Mesenchymal stem cell (in vitro differentiated cells and primary cell): ENCODE measurements at regions not wholly inside any gene's neighbourhood (a gene's known extent, or its start where the extent isn't known, plus 50 kb on each side); places are given as distances from the start of the nearest gene placed in this dataset.
"Not testable (repeated sequence)": the region's sequence is repeated elsewhere in the genome, so short reads cannot be mapped to it uniquely, and the experiment has no call there.

Experiments
- DNase-seq: peaks from one replicate; pipeline ENCODE4 v3.0.0-alpha.2; 2013
- H2AFZ ChIP-seq: one replicate; pipeline ENCODE4 v1.6.1; 2013; ENCODE audit warnings: low read depth, mild to moderate bottlenecking, control low read depth, inconsistent platforms, low read length, moderate library complexity
- H2AK5ac ChIP-seq: 2 replicates; pipeline ENCODE4 v1.6.1; 2013; ENCODE audit warnings: low read length, moderate library complexity, mild to moderate bottlenecking, inconsistent platforms; ENCODE audit not compliant: severe bottlenecking
- H2BK120ac ChIP-seq: one replicate; pipeline ENCODE4 v1.6.1; 2013; ENCODE audit warnings: low read depth, mild to moderate bottlenecking, inconsistent platforms, low read length, moderate library complexity
- H2BK12ac ChIP-seq, 2 experiments: one replicate each; pipeline ENCODE4 v1.6.1; 2013; ENCODE audit warnings: inconsistent platforms in 2 of 2, low read length in 2 of 2, mild to moderate bottlenecking in 2 of 2, moderate library complexity in 2 of 2, control low read depth in 1 of 2
- H2BK15ac ChIP-seq: one replicate; pipeline ENCODE4 v1.6.1; 2013; ENCODE audit warnings: mild to moderate bottlenecking, low read depth, inconsistent platforms; ENCODE audit not compliant: poor library complexity, severe bottlenecking
- H2BK5ac ChIP-seq: 2 replicates; pipeline ENCODE4 v1.6.1; 2013; ENCODE audit warnings: low read depth, mild to moderate bottlenecking, low read length, control low read depth, inconsistent platforms; ENCODE audit not compliant: poor library complexity, severe bottlenecking
- H3K14ac ChIP-seq, 2 experiments: one replicate each; pipeline ENCODE4 v1.6.1; 2013; ENCODE audit warnings: inconsistent platforms in 2 of 2, low read length in 2 of 2, control low read depth in 1 of 2, mild to moderate bottlenecking in 1 of 2, moderate library complexity in 1 of 2
- H3K18ac ChIP-seq, 2 experiments: one replicate each; pipeline ENCODE4 v1.6.1; 2013; ENCODE audit warnings: inconsistent platforms in 2 of 2, low read length in 2 of 2, control low read depth in 1 of 2, low read depth in 1 of 2, mild to moderate bottlenecking in 1 of 2
- H3K23ac ChIP-seq, 2 experiments: one replicate each; pipeline ENCODE4 v1.6.1; 2013; ENCODE audit warnings: inconsistent platforms in 2 of 2, low read length in 2 of 2, mild to moderate bottlenecking in 2 of 2, moderate library complexity in 2 of 2, control low read depth in 1 of 2
- H3K27ac ChIP-seq: 2 replicates; pipeline ENCODE4 v1.5.1; 2013; ENCODE audit warnings: mild to moderate bottlenecking, moderate library complexity, low read length, control low read depth, inconsistent platforms; ENCODE audit not compliant: poor library complexity, severe bottlenecking
- H3K27me3 ChIP-seq, 2 experiments: 2 replicates each; pipeline versions ENCODE4 v1.6.1 to v1.7.0; 2013; ENCODE audit warnings: low read length in 2 of 2, mild to moderate bottlenecking in 2 of 2, moderate library complexity in 2 of 2, control low read depth in 1 of 2, inconsistent platforms in 1 of 2; ENCODE audit not compliant: control insufficient read depth in 1 of 2, insufficient read depth in 1 of 2
- H3K36me3 ChIP-seq, 2 experiments: 2 replicates each; pipeline versions ENCODE4 v1.6.1 to v1.7.0; 2013; ENCODE audit warnings: low read length in 2 of 2, control low read depth in 1 of 2, inconsistent platforms in 1 of 2, low read depth in 1 of 2, mild to moderate bottlenecking in 1 of 2; ENCODE audit not compliant: insufficient read depth in 2 of 2, control insufficient read depth in 1 of 2
- H3K4ac ChIP-seq, 2 experiments: one replicate each; pipeline ENCODE4 v1.6.1; 2013; ENCODE audit warnings: inconsistent platforms in 2 of 2, low read length in 2 of 2, mild to moderate bottlenecking in 2 of 2, moderate library complexity in 2 of 2, control low read depth in 1 of 2, low read depth in 1 of 2
- H3K4me1 ChIP-seq: 2 replicates; pipeline ENCODE4 v1.6.1; 2013; ENCODE audit warnings: low read depth, low read length, control low read depth; ENCODE audit not compliant: control insufficient read depth, insufficient read depth
- H3K4me2 ChIP-seq: 2 replicates; pipeline ENCODE4 v1.6.1; 2013; ENCODE audit warnings: low read length, mild to moderate bottlenecking, inconsistent platforms; ENCODE audit not compliant: poor library complexity, severe bottlenecking
- H3K4me3 ChIP-seq, 2 experiments: 2 replicates each; pipeline versions ENCODE4 v1.5.1 to v1.7.0; 2013; ENCODE audit warnings: low read length in 2 of 2, mild to moderate bottlenecking in 2 of 2, control low read depth in 1 of 2, low read depth in 1 of 2; ENCODE audit not compliant: insufficient read depth in 1 of 2
- H3K79me1 ChIP-seq: replicated peaks from 2 replicates; pipeline ENCODE4 v1.6.1; 2013; ENCODE audit warnings: mild to moderate bottlenecking, control low read depth, low read length, inconsistent platforms; ENCODE audit not compliant: poor library complexity, severe bottlenecking
- H3K9ac ChIP-seq: 2 replicates; pipeline ENCODE4 v1.7.0; 2013; ENCODE audit warnings: mild to moderate bottlenecking, low read length, moderate library complexity
- H3K9me3 ChIP-seq: 2 replicates; pipeline ENCODE4 v1.7.0; 2013; ENCODE audit warnings: mild to moderate bottlenecking, low read length; ENCODE audit not compliant: control insufficient read depth
- H4K8ac ChIP-seq: one replicate; pipeline ENCODE4 v1.6.1; 2013; ENCODE audit warnings: inconsistent platforms, mild to moderate bottlenecking, low read length, moderate library complexity
- H4K91ac ChIP-seq: one replicate; pipeline ENCODE4 v1.6.1; 2013; ENCODE audit warnings: mild to moderate bottlenecking, low read length, inconsistent platforms
- WGBS: methylation state at CpG from one replicate; pipeline ENCODE4 v1.1.7; 2013; ENCODE audit warnings: mixed read lengths; 5-methylcytosine and 5-hydroxymethylcytosine counted together

DNA sequence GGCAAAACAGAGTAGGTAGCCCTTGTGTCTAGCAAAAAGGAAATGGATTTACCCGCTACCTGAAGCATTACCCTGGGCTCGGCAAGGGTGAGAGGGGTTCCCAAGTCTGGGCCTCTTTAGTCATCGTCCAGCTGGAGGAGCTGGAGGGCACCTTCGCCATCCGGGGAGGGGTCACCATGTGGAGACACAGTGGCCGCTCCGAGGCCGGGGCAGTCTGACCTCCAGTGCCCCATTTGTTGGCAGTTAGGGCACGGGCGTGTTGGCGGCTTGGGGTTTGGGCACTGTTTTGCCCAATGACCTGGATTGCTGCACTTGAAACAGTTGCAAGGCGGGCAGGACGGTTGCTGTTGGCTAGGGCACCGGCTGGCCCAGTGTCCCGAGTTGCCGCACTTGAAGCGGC, 581.8 kb downstream of the SUCLG1 start:
- H3K36me3 ChIP-seq, H2BK12ac ChIP-seq, H3K4me1 ChIP-seq, H3K79me1 ChIP-seq, H3K27me3 ChIP-seq, H2BK120ac ChIP-seq, H2AK5ac ChIP-seq, H3K4ac ChIP-seq, H3K23ac ChIP-seq, H3K4me2 ChIP-seq, H3K9ac ChIP-seq, H3K14ac ChIP-seq, H3K4me3 ChIP-seq, H2AFZ ChIP-seq, DNase-seq, H4K91ac ChIP-seq, H3K9me3 ChIP-seq, H2BK15ac ChIP-seq, H4K8ac ChIP-seq, H3K27ac ChIP-seq, H3K18ac ChIP-seq, H2BK5ac ChIP-seq: not testable (repeated sequence)
- WGBS, result 84% methylated on average over 17 of the region's 17 CpGs

DNA sequence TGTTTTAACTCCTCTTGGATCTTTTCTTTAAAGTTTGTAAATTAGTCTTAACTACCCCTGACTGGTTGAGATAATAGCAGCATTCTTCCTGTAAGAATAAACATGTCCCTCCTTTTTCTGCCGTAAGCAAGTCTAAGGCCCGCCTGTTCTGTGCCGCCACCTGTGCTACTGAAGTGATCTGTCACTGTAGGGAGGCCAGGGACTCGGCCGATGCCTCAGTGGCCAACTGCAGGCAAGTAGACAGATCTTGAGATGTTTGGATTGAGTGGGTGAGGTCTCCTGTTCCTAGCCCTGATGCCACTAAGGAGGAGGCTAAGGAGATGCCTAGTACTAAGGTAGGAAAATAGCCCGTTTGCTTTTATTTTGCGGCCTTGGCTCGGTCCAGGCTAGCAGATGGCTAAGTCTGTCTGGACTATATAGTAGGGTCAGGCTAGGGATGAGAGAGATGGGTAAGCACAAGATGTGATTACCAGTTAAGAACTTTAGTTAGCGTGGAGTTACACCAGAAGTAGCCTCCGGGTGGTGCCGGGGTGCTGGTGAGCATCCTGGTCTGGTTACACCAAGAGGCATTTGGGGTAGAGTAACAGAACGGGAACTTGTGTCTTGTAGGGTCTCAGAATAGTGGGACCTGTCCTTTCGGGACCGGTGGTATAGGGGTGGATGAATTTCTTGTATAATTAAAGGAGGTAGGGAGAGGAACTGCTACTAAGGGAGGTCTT, 584.2 kb downstream of the SUCLG1 start:
- Histone ChIP-seq H2BK12ac (no peak overlapping the region), H2BK5ac (no peak overlapping the region), H3K23ac (no peak overlapping the region), H3K27ac (no peak overlapping the region), H3K79me1 (no peaks in the 10 kb centered on the region), H2BK15ac (no peak overlapping the region), H3K9ac (no peak overlapping the region), H2BK120ac (no peak overlapping the region), H2AFZ (no peak overlapping the region), H4K8ac (no peak overlapping the region), H3K4me2 (no peak overlapping the region), H3K18ac (no peak overlapping the region), H3K4ac (no peak overlapping the region), H4K91ac (no peak overlapping the region), H3K9me3 (peaks cover 3% of the 10 kb centered on the region), H3K4me1 (no peaks in the 10 kb centered on the region), H2AK5ac (no peak overlapping the region), H3K27me3 (no peaks in the 10 kb centered on the region), H3K36me3 (no peaks in the 10 kb centered on the region), H3K4me3 (no peak overlapping the region), H3K14ac (no peak overlapping the region)
- no peak for DNase-seq
- 88% methylated on average over 14 of the region's 14 CpGs for WGBS

DNA sequence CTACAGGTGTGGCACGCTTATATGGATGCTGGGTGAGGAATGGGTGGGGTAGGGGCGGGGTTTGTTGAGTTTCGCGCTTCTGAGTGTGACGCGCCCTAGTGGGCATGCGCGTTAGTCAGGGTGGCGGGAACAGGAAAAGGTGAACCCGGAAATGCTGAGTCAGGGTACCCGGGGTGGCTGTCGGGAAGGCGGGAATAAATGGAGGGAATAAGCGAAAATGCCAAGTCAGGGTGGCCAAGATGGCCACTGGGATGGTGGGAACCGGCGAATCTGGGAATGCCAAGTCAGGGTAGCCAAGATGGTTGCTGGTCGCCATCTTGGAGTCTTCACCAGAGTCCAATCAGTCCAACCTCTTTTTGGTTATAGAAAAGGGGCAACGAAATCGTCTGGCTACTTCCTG, 585.0 kb downstream of the SUCLG1 start:
- 87% methylated on average over 19 of the region's 19 CpGs for WGBS
- Histone ChIP-seq H3K4ac (no peak overlapping the region), H4K8ac (no peak overlapping the region)

DNA sequence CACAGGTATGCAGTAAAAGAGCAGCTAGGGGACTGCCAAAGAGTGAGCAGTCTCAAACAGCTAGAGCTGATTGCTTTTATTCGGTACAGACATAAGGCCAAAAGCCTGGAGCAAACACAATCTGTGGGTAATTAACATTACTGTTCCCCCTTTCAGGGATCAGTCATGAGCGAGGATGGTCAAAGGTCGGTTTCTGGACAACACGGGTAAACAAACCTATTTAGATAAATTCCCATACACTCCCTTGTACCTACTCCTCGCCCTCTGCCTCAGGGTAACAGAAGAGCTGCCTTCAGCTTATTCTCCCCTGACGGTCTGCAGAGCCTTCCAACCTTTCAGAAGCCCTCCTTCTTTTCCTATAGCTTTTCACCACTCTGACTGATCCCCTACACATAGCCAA, 586.0 kb downstream of the SUCLG1 start:
- no peaks in the 10 kb centered on the region for H3K9me3 ChIP-seq
- no peaks in the 10 kb centered on the region for H3K27me3 ChIP-seq
- H3K36me3 ChIP-seq, result no peaks in the 10 kb centered on the region
- no peak overlapping the region for H2AFZ ChIP-seq
- no peak overlapping the region for H3K23ac ChIP-seq
- no peak overlapping the region for H3K18ac ChIP-seq
- H3K9ac ChIP-seq, result no peak overlapping the region
- H2BK5ac ChIP-seq, result no peak overlapping the region
- DNase-seq, result no peak
- no peak overlapping the region for H2BK120ac ChIP-seq
- no peak overlapping the region for H2AK5ac ChIP-seq
- H4K8ac ChIP-seq, result no peak overlapping the region
- no peaks in the 10 kb centered on the region for H3K4me1 ChIP-seq
- no peak overlapping the region for H3K4ac ChIP-seq
- H2BK12ac ChIP-seq, result no peak overlapping the region
- H3K27ac ChIP-seq, result no peak overlapping the region
- no peak overlapping the region for H3K4me2 ChIP-seq
- no peak overlapping the region for H3K14ac ChIP-seq
- H4K91ac ChIP-seq, result no peak overlapping the region
- no peak overlapping the region for H2BK15ac ChIP-seq
- no peak overlapping the region for H3K4me3 ChIP-seq
- WGBS, result 75% methylated on average over 6 of the region's 6 CpGs
- no peaks in the 10 kb centered on the region for H3K79me1 ChIP-seq

More for the DNA sequence above, 585.0 kb downstream of the SUCLG1 start:
- H3K36me3 ChIP-seq, result no peaks in the 10 kb centered on the region
- no peak overlapping the region for H3K23ac ChIP-seq
- peaks cover 3% of the 10 kb centered on the region for H3K9me3 ChIP-seq
- no peak overlapping the region for H3K4me3 ChIP-seq
- no peaks in the 10 kb centered on the region for H3K27me3 ChIP-seq
- H3K4me2 ChIP-seq, result no peak overlapping the region
- no peaks in the 10 kb centered on the region for H3K4me1 ChIP-seq
- DNase-seq, result no peak
- no peak overlapping the region for H3K27ac ChIP-seq
- no peak overlapping the region for H2AFZ ChIP-seq
- H2BK15ac ChIP-seq, result no peak overlapping the region
- no peak overlapping the region for H2BK12ac ChIP-seq
- H2BK5ac ChIP-seq, result no peak overlapping the region
- no peak overlapping the region for H3K18ac ChIP-seq
- H3K9ac ChIP-seq, result no peak overlapping the region
- no peak overlapping the region for H4K91ac ChIP-seq
- H2AK5ac ChIP-seq, result no peak overlapping the region
- no peak overlapping the region for H3K14ac ChIP-seq
- no peaks in the 10 kb centered on the region for H3K79me1 ChIP-seq
- no peak overlapping the region for H2BK120ac ChIP-seq
